ENCODE measurements at regions not wholly inside any gene's neighbourhood (a gene's known extent, or its start where the extent isn't known, plus 50 kb on each side); places are given as distances from the start of the nearest gene placed in this dataset.

DNA sequence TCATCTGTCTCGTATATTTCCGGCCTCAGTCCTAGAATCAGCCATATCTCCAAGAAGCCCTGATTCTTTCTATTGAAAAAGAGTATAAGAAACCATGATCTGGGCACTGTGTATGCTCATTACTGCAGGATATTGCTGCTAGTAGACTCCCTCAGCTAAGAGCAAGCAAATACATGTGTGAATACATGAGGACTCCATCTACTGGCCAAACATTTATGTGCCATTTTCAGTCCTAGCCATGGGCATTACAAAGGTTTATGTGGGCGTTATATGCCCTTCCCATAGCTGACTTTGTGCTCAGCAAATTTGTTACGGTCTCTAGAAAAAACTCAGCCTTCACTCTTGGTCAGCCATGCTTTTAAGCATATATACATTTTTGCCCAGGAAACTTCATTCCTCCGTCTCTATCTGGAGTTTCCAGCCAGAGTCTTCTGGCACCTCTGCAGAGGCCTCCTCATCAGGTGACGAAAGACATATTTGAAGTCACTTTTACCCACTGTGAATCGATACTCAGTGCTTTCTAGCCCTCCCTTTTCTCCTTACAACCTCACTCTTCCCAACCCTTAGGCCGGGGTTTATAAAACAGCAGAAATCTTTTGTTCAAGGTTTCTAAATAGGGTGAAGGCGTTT, 1495.6 kb upstream of the CDH6 start:
- in situ Hi-C loops (cut with MboI; ENCODE audit: low pct_unique_long_range_greater_than_20kb, low sequenced_read_pairs, unreplicated experiment): no loop called here

DNA sequence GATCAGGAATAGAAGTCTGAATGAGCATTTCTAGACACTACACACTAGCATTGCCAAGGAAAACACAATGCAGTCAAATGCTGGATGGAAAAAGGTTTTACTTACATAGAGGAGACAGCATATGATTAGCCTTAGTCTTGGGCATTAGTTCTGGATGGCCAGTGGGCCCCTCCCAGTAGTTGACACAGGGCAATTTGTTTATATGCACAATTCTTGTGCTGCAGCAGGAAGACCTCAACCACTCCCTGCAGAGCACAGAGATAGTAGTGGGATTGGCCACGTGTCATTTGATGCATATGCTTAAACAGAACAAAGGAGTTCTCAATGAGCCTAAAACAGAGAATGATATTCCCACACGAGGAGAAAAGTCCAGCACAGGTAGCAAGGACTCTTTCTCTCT, 1496.2 kb upstream of the CDH6 start:
- TF ChIP-seq, protein P1, sequence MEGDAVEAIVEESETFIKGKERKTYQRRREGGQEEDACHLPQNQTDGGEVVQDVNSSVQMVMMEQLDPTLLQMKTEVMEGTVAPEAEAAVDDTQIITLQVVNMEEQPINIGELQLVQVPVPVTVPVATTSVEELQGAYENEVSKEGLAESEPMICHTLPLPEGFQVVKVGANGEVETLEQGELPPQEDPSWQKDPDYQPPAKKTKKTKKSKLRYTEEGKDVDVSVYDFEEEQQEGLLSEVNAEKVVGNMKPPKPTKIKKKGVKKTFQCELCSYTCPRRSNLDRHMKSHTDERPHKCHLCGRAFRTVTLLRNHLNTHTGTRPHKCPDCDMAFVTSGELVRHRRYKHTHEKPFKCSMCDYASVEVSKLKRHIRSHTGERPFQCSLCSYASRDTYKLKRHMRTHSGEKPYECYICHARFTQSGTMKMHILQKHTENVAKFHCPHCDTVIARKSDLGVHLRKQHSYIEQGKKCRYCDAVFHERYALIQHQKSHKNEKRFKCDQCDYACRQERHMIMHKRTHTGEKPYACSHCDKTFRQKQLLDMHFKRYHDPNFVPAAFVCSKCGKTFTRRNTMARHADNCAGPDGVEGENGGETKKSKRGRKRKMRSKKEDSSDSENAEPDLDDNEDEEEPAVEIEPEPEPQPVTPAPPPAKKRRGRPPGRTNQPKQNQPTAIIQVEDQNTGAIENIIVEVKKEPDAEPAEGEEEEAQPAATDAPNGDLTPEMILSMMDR (IDR thresholded peaks at IDR 0.05; ENCODE audit: extremely low read depth, insufficient read depth, missing control alignments): no peak
- DNase-seq (ENCODE audit: low spot score): no peak
- in situ Hi-C loops (cut with MboI; ENCODE audit: low pct_unique_long_range_greater_than_20kb, low sequenced_read_pairs, unreplicated experiment): no loop called here

More for the DNA sequence above, 1495.6 kb upstream of the CDH6 start:
- TF ChIP-seq, protein P1 (IDR thresholded peaks at IDR 0.05; ENCODE audit: extremely low read depth, insufficient read depth, missing control alignments): peak; percentile 47
- no peak for DNase-seq (ENCODE audit: low spot score)

DNA sequence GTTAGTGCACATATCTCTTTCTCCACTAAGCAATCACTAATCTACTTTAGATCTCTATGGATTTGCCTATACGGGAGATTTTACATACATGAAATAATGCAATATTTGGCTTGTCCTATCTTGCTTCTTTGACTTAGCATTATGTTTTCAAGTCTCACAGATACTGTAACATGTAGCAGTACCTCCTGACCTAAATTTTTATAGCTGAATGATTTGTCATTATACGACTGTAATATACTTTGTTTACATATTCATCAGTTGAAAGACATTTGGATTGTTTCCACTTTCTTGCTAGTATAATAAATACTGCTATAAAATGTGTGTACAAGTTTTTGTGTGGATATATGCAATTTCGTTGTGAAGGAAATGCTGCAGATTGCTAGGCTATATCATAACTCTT, 1520.8 kb upstream of the CDH6 start:
- no peak for DNase-seq (ENCODE audit: low spot score)
- in situ Hi-C loops (cut with MboI; ENCODE audit: low pct_unique_long_range_greater_than_20kb, low sequenced_read_pairs, unreplicated experiment): no loop called here
- TF ChIP-seq, protein P1 (IDR thresholded peaks at IDR 0.05; ENCODE audit: extremely low read depth, insufficient read depth, missing control alignments): no peak

DNA sequence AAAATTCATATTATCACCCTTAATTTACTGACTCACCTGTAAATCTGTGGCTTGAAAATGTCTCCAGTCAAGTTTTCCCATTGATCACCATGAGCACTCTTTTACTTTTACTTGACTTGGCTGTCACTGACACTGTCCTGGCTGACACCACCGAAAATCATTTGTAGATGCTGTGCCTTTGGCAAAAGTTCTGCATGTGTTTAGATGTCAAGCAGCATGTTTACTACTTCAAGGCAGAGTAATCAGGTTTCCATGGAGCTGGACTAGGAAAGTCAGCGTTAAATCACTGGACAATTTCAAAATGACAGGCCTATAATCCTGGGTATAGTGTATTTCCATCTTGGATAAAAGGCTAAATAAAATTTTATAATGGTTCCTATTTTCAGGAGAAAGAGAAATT, 1530.6 kb upstream of the CDH6 start:
- TF ChIP-seq, protein P1 (IDR thresholded peaks at IDR 0.05; ENCODE audit: extremely low read depth, insufficient read depth, missing control alignments): no peak
- in situ Hi-C loops (cut with MboI; ENCODE audit: low pct_unique_long_range_greater_than_20kb, low sequenced_read_pairs, unreplicated experiment): no loop called here
- DNase-seq (ENCODE audit: low spot score): no peak

DNA sequence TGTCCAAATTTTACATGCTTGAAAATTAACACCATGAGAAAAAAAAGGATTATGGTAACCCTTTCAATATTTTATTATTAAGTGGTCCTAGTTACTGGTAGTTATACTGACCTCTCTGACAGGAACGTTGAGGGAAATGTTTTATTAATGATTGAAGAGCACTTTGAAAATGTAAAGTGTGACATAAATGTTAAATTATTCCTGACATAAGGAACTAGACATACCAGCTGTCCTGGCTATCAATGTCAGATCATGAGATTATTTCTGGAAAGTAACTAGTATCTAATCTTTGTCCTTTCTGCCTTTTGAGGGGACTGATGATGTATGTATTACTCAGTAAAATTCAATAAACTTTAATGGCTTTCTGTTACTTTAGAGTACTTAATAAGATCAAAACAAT, 1538.5 kb upstream of the CDH6 start:
- TF ChIP-seq, protein P1 (IDR thresholded peaks at IDR 0.05; ENCODE audit: extremely low read depth, insufficient read depth, missing control alignments): no peak
- in situ Hi-C loops (cut with MboI; ENCODE audit: low pct_unique_long_range_greater_than_20kb, low sequenced_read_pairs, unreplicated experiment): no loop called here
- no peak for DNase-seq (ENCODE audit: low spot score)

DNA sequence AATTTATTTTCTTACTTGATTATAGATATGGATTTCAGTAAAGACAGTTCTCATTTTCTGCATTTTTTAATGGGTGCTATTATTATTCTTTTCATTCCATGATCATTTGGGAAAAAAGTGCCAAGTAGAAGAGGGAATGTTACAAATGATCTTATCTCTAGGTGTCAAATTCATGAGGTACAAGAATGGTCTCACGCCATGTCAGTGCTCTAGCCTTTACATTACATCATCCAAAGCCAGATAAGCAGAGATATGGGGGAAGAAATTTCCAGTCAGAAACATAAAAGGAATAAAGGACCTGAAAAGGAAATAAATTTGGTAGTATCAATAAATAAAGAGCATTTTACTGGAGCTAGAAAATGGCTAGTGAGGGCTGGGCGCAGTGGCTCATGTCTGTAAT, 1544.2 kb upstream of the CDH6 start:
- no peak for DNase-seq (ENCODE audit: low spot score)
- TF ChIP-seq, protein P1 (IDR thresholded peaks at IDR 0.05; ENCODE audit: extremely low read depth, insufficient read depth, missing control alignments): no peak
- in situ Hi-C loops (cut with MboI; ENCODE audit: low pct_unique_long_range_greater_than_20kb, low sequenced_read_pairs, unreplicated experiment): no loop called here
